ENCODE measurements at regions not wholly inside any gene's neighbourhood (a gene's known extent, or its start where the extent isn't known, plus 50 kb on each side); places are given as distances from the start of the nearest gene placed in this dataset.

- TF ChIP-seq POLR2A (IDR thresholded peaks at IDR 0.05) (no peak), CTCF (IDR thresholded peaks at IDR 0.05 in 4 of 5, conservative IDR thresholded peaks at IDR 0.05 in 1 of 5) (no peak)
Observed at GRCh38 chr13:86830046-86830445, 841.1 kb upstream of the SLITRK5 start.

Data from gastrocnemius medialis (tissue), 4 donors.